Brain microvascular endothelial cell (primary cell): ENCODE measurements at regions not wholly inside any gene's neighbourhood (a gene's known extent, or its start where the extent isn't known, plus 50 kb on each side); places are given as distances from the start of the nearest gene placed in this dataset.

ENCODE experiments used
- DNase-seq: peaks from one replicate; pipeline ENCODE4 v3.0.0-alpha.2; 2020
- H3K27ac ChIP-seq: fragments of 250-450 bp; sonication (Bioruptor Pico); 2 replicates; pipeline ENCODE4 v1.5.1; 2020; ENCODE audit warnings: mild to moderate bottlenecking, moderate library complexity
- H3K27me3 ChIP-seq: fragments of 250-450 bp; sonication (Bioruptor Pico); replicated peaks from 2 replicates; pipeline ENCODE4 v1.5.1; 2020; ENCODE audit warnings: mild to moderate bottlenecking
- H3K36me3 ChIP-seq: fragments of 250-450 bp; sonication (Bioruptor Pico); replicated peaks from 2 replicates; pipeline ENCODE4 v1.5.1; 2020; ENCODE audit warnings: mild to moderate bottlenecking
- H3K4me3 ChIP-seq: 2 replicates; pipeline ENCODE4 v1.5.1; 2011; ENCODE audit warnings: low read depth, mild to moderate bottlenecking, control low read depth, low read length, moderate library complexity
- in situ Hi-C: cut with HindIII; loops from 2 replicates; pipeline ENCODE4 v1.10.0; 2017; ENCODE audit warnings: low sequenced_read_pairs, low pct_ligation_motif_present
- TF ChIP-seq, protein P1 (sequence below): IDR thresholded peaks from 2 replicates; pipeline ENCODE4 v1.5.1; 2011; ENCODE audit warnings: low read depth, mild to moderate bottlenecking, moderate library complexity, low read length, control low read depth, inconsistent platforms; ENCODE audit errors: missing control alignments

GRCh38 chr10:6729861-6730344, 149.8 kb upstream of the PRKCQ start:
- no peak overlapping the region for H3K4me3 ChIP-seq
- in situ Hi-C loops, result no loop called here
- H3K27me3 ChIP-seq, result no peaks in the 10 kb centered on the region
- TF ChIP-seq, protein P1, sequence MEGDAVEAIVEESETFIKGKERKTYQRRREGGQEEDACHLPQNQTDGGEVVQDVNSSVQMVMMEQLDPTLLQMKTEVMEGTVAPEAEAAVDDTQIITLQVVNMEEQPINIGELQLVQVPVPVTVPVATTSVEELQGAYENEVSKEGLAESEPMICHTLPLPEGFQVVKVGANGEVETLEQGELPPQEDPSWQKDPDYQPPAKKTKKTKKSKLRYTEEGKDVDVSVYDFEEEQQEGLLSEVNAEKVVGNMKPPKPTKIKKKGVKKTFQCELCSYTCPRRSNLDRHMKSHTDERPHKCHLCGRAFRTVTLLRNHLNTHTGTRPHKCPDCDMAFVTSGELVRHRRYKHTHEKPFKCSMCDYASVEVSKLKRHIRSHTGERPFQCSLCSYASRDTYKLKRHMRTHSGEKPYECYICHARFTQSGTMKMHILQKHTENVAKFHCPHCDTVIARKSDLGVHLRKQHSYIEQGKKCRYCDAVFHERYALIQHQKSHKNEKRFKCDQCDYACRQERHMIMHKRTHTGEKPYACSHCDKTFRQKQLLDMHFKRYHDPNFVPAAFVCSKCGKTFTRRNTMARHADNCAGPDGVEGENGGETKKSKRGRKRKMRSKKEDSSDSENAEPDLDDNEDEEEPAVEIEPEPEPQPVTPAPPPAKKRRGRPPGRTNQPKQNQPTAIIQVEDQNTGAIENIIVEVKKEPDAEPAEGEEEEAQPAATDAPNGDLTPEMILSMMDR, result no peak
- no peaks in the 10 kb centered on the region for H3K36me3 ChIP-seq
- DNase-seq, result no peak
- no peak overlapping the region for H3K27ac ChIP-seq

DNA sequence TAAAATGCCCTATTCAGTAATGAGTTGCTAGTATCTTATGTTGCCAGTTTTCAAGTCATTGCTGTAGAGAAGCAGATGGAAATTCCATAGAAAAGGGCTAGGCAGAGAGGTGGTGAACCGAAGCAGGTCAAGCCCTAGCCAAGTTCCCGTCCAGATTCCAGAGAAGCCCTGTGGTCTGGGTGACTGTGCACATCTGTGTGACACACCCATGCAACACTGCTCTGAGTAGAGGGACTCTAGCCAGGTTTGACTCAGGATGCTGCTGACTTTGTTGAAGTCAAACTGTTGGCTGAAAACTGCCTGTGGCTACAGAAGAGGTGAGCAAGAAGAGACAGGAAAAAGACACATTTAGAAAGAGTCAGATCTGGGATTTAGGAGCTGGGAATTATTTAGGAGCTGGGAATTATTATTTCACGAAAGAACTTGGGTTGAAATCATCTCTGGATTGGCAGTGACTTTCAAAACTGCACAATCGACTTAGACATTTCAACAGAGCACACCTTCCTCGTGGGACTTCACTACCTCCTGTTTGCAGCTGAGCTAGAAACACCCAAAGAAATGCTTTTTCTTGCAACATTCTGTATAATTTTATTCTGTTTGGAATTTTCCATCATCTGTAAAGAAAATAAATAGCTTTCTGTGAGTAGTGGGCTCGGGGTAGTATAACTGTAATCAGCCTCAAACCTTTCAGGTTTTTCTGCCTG, 149.1 kb upstream of the PRKCQ start:
- TF ChIP-seq, protein P1, result no peak
- Histone ChIP-seq H3K27me3 (no peaks in the 10 kb centered on the region), H3K27ac (no peak overlapping the region), H3K4me3 (no peak overlapping the region), H3K36me3 (no peaks in the 10 kb centered on the region)
- in situ Hi-C loops, result no loop called here
- DNase-seq, result no peak

DNA sequence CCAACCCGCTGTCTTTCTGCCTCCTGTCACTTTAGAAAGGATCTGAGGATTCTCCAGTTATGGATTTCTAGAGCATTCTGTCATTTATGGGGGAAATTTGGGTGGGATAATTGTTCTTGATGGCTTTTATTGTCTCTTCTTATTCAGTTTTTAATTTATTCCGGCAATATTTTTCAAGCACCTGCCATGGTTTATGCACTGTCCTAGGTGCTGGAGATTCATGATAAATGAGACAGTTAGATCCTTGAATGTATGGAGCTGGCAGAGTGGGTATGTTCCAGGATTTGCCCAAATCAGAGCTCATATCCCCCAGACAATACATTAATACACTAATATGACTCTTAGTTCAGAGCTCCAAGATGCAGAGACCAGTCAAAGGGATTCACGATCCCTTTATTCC, 146.8 kb upstream of the PRKCQ start:
- no peaks in the 10 kb centered on the region for H3K36me3 ChIP-seq

DNA sequence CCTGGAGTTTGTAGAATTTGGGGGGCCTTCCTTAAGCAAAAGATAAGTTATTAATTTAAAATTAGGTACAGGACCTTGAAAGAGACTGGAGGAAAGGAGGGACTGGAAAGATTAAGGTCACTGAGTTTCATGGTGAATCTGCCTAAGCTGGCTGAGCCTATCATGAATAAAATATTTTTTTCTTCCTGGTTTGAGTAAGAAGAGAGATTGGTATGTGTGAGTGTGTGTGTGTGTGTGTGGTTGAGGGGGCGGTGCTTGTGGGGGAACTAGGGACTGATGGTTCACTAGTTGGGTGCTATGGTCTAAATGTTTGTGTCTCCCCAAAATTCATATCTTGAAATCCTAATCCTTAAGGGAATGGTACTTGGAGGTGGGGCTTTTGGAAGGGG, 142.5 kb upstream of the PRKCQ start:
- in situ Hi-C loops, result no loop called here
- TF ChIP-seq, protein P1, result no peak
- Histone ChIP-seq H3K27ac (peak overlapping the region; percentile 88), H3K36me3 (no peaks in the 10 kb centered on the region), H3K4me3 (no peak overlapping the region), H3K27me3 (no peaks in the 10 kb centered on the region)
- DNase-seq, result peak; percentile 32

More for the DNA sequence above, 146.8 kb upstream of the PRKCQ start:
- Histone ChIP-seq H3K4me3 (no peak overlapping the region), H3K27ac (no peak overlapping the region), H3K27me3 (no peaks in the 10 kb centered on the region)
- TF ChIP-seq, protein P1, result no peak
- in situ Hi-C loops, result no loop called here
- no peak for DNase-seq

DNA sequence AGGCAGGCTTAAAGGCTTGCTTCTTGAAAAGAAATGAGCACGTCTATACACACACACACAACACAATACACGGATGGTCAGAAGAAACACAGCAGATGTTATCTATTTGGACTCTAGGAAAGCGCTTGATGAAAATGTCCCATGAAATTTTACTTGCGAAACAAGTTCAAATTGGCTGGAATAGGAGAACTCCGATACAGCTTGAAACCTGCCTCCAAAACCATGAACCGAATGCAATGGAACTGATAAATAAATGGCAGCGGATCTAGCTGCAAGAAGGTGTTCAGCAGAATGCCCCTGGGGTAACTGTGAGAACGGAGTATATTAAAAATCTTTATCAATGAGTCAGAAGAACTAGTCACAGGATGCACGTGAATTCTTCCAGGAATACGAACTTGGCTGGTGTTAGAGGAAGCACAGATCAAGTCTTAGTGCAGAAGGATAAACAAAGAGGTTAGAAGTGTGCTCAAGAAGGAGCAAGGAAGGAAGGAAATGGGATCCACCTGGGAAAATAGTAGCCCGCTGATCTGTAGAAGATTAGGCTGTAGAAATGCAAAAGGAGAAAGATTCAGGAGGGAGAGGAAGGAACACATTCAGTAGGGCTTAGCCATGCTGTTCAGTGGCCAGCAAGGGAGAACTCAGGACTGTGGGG, 142.0 kb upstream of the PRKCQ start:
- no peaks in the 10 kb centered on the region for H3K36me3 ChIP-seq
- H3K27ac ChIP-seq, result peak overlapping the region; percentile 88
- TF ChIP-seq, protein P1, result no peak
- H3K27me3 ChIP-seq, result no peaks in the 10 kb centered on the region
- peak overlapping the region; percentile 17 for H3K4me3 ChIP-seq
- DNase-seq, result peak; percentile 81
- in situ Hi-C loops, result no loop called here
